ENCODE measurements at regions not wholly inside any gene's neighbourhood (a gene's known extent, or its start where the extent isn't known, plus 50 kb on each side); places are given as distances from the start of the nearest gene placed in this dataset.

GRCh38 chr7:119895320-119895719, 377.7 kb upstream of the KCND2 start:
- no peak overlapping the region for H3K4me3 Mint-ChIP-seq
- no peaks in the 10 kb centered on the region for H3K36me3 ChIP-seq (replicated peaks in 1 of 2; ENCODE audit: control extremely low read depth in 1 of 2, control insufficient read depth in 1 of 2, extremely low read depth in 1 of 2, insufficient read depth in 2 of 2, low read length in 1 of 2)
- no peaks in the 10 kb centered on the region for H3K79me2 ChIP-seq (ENCODE audit: control insufficient read depth, insufficient read depth, low read length)
- no peak overlapping the region for H3K27ac ChIP-seq (ENCODE audit: low read length in 2 of 2)
- ATAC-seq (ENCODE audit: low read depth) (no peak), DNase-seq (no peak)
- H3K27me3 ChIP-seq (replicated peaks in 1 of 4; ENCODE audit: control extremely low read depth in 1 of 4, control insufficient read depth in 3 of 4, insufficient read depth in 4 of 4, low read length in 3 of 4): no peaks in the 10 kb centered on the region
- H2AFZ ChIP-seq (ENCODE audit: insufficient read depth, low read depth, low read length, poor library complexity, severe bottlenecking): no peak overlapping the region
- peaks cover 4% of the 10 kb centered on the region for H3K9me3 Mint-ChIP-seq (ENCODE audit: insufficient read depth)
- no peak for TF ChIP-seq CTCF (IDR thresholded peaks at IDR 0.05)
- TF ChIP-seq EZH2 (IDR thresholded peaks at IDR 0.05; ENCODE audit: borderline replicate concordance, insufficient read depth, low read depth, low read length, poor library complexity, severe bottlenecking): no peak
- H3K27me3 Mint-ChIP-seq: no peaks in the 10 kb centered on the region
- intact Hi-C loops (cut with micrococcal nuclease): no loop called here
- H3K4me2 ChIP-seq (replicated peaks; ENCODE audit: low read depth, low read length, poor library complexity, severe bottlenecking): no peak overlapping the region
- CTCF ChIA-PET: no interaction called here
- H3K9ac ChIP-seq (ENCODE audit: low read length): no peak overlapping the region
- POLR2A ChIA-PET: no interaction called here
- no peak overlapping the region for H3K27ac Mint-ChIP-seq
- WGBS (ENCODE audit: insufficient coverage): no CpG with 5 or more reads among the region's 1 CpG
- H3K4me1 Mint-ChIP-seq: no peaks in the 10 kb centered on the region
- H4K20me1 ChIP-seq (ENCODE audit: control insufficient read depth, insufficient read depth, low read length, poor library complexity, severe bottlenecking): no peaks in the 10 kb centered on the region
- no peaks in the 10 kb centered on the region for H3K4me1 ChIP-seq (ENCODE audit: control insufficient read depth in 2 of 2, insufficient read depth in 2 of 2, low read length in 2 of 2)
- peaks cover 0 to 6% (median 0%) of the 10 kb centered on the region in 3 donors for H3K9me3 ChIP-seq (ENCODE audit: control extremely low read depth in 1 of 3, control insufficient read depth in 2 of 3, insufficient read depth in 1 of 3, low read length in 2 of 3)
- H3K4me3 ChIP-seq (ENCODE audit: control extremely low read depth in 1 of 5, extremely low read depth in 1 of 5, insufficient read depth in 1 of 5, low read depth in 2 of 5, low read length in 4 of 5): no peak overlapping the region

- no peaks in the 10 kb centered on the region for H3K4me1 ChIP-seq (ENCODE audit: control insufficient read depth in 2 of 2, insufficient read depth in 2 of 2, low read length in 2 of 2)
- ATAC-seq (ENCODE audit: low read depth) (no peak), DNase-seq (no peak)
- peaks cover 0 to 2% (median under 1%) of the 10 kb centered on the region in 3 donors for H3K9me3 ChIP-seq (ENCODE audit: control extremely low read depth in 1 of 3, control insufficient read depth in 2 of 3, insufficient read depth in 1 of 3, low read length in 2 of 3)
- H3K27me3 ChIP-seq (replicated peaks in 1 of 4; ENCODE audit: control extremely low read depth in 1 of 4, control insufficient read depth in 3 of 4, insufficient read depth in 4 of 4, low read length in 3 of 4): no peaks in the 10 kb centered on the region
- no peak overlapping the region for H3K4me2 ChIP-seq (replicated peaks; ENCODE audit: low read depth, low read length, poor library complexity, severe bottlenecking)
- CTCF ChIA-PET: no interaction called here
- H3K27ac ChIP-seq (ENCODE audit: low read length in 2 of 2): no peak overlapping the region
- no peak for TF ChIP-seq EZH2 (IDR thresholded peaks at IDR 0.05; ENCODE audit: borderline replicate concordance, insufficient read depth, low read depth, low read length, poor library complexity, severe bottlenecking)
- TF ChIP-seq CTCF (IDR thresholded peaks at IDR 0.05): no peak
- Mint-ChIP-seq H3K4me1 (no peaks in the 10 kb centered on the region), H3K27ac (no peak overlapping the region), H3K27me3 (no peaks in the 10 kb centered on the region), H3K4me3 (no peak overlapping the region), H3K9me3 (ENCODE audit: insufficient read depth) (peaks cover 4% of the 10 kb centered on the region)
- H3K79me2 ChIP-seq (ENCODE audit: control insufficient read depth, insufficient read depth, low read length): no peaks in the 10 kb centered on the region
- POLR2A ChIA-PET: no interaction called here
- no peaks in the 10 kb centered on the region for H3K36me3 ChIP-seq (replicated peaks in 1 of 2; ENCODE audit: control extremely low read depth in 1 of 2, control insufficient read depth in 1 of 2, extremely low read depth in 1 of 2, insufficient read depth in 2 of 2, low read length in 1 of 2)
- no peak overlapping the region for H3K4me3 ChIP-seq (ENCODE audit: control extremely low read depth in 1 of 5, extremely low read depth in 1 of 5, insufficient read depth in 1 of 5, low read depth in 2 of 5, low read length in 4 of 5)
- no peak overlapping the region for H3K9ac ChIP-seq (ENCODE audit: low read length)
- H4K20me1 ChIP-seq (ENCODE audit: control insufficient read depth, insufficient read depth, low read length, poor library complexity, severe bottlenecking): no peaks in the 10 kb centered on the region
- intact Hi-C loops (cut with micrococcal nuclease): no loop called here
- no peak overlapping the region for H2AFZ ChIP-seq (ENCODE audit: insufficient read depth, low read depth, low read length, poor library complexity, severe bottlenecking)
Observed at GRCh38 chr7:119896386-119896785, 376.6 kb upstream of the KCND2 start.
